HG02973 (cell line): ENCODE measurements at regions not wholly inside any gene's neighbourhood (a gene's known extent, or its start where the extent isn't known, plus 50 kb on each side); places are given as distances from the start of the nearest gene placed in this dataset.

Experiments used
- ATAC-seq: cut with Tn5 transposase; IDR thresholded peaks from one replicate; pipeline ENCODE4 v1.9.1; 2021; ENCODE audit warnings: moderate library complexity; ENCODE audit not compliant: unreplicated experiment

DNA sequence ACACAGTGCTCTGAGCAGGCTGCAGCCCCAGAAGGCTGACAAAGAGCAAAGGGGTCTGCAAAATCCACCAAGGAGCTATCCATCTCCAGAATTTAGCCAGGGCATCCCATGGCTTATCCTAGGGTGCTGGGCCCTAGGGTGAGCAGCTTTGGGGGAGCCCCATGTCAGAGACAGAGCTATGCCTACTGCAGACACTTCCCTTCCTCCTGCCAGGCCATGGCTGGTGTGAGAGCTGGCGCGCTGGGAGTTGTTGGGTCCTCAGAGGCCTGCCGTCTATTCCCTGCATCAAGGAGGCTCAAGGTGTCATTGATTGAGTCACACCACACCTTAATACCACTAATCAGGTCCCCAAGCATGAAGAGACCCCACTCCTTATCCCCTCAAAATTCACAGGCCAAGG lies 85.3 kb upstream of the TP53I11 start:
- no peak for ATAC-seq

DNA sequence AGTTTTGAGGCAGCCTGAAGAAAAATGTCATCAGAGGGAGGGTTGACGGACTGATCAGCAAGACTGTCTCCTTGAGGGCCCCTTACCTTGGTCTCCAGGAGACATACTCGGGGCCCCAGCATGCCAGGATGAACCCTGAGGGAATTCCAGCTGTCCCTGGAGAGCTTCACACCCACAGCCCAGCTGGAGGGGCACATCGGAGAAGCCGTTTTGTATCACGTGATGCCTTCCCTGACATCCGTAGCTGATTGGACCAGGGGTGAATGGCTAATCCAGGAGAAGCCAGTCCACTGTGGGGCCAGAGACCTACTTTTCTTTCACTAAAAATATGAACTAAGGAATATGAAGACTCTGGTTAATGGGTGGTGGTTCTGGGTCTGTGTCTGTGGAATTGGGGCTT lies 86.0 kb upstream of the TP53I11 start:
- ATAC-seq = no peak

DNA sequence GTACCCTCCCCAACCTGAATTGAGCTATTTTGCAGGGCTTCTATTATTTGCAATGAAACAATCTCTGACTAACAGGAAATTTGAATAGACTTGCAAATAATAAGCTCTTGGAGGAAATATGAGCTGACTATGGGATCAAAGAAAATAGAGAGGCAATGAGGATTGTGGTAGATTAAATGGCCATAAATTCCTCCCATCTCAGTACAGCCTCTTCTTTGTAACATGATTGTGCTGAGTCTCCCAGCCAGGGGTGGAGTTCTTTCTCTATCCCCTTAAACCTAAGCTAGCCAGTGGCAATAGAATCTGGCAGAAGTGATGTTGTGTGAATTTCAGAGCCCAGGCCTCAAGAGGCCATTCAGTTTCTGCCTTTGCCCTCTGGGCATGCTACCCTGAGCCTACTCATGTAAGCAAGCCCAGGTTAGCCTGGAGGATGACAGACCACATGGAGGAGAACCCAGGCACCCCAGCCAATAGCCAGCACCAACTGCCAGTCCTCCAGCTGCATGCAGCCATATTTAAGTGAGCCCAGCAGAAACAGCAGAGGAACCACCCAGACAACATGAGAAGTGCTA lies 86.8 kb upstream of the TP53I11 start:
- ATAC-seq = no peak

DNA sequence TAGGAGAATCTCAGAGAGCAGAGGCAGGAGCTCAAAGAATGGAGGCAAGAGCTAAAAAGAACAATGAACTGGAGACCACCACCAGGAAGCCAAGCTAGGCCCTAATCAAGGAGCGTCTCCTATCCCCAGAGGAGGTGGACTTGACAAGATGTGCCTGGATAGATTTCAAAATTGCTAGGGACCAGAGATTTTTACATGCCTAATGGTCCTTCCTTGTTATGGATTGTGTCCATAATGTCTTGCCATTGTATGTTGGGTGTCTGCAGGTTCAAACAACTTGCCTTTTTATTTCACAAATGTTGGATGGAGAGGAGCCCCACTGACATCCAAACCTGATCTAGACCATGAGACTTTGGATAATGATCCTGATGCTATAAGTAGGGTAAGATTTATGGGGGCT lies 88.2 kb upstream of the TP53I11 start:
- no peak for ATAC-seq

DNA sequence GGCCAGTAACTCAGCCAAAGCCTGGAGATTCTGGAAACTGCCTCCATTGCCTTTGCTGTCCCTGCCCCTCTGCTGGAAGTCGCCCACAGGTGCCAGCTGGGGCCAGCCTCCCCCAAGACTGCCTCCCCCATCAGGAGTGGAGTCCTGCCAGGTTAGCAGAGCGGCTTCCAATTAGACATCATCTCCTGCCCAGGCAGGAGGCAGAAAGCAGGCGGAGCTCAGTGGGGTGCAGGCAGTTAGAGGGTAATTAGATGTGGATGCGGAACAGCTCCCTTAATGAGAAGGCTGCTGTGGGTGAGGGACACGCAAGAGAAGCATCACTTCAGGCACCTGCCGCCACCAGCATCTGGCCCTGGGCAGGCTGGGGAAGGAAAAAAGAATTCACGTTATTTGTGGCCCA lies 90.9 kb upstream of the TP53I11 start:
- no peak for ATAC-seq

DNA sequence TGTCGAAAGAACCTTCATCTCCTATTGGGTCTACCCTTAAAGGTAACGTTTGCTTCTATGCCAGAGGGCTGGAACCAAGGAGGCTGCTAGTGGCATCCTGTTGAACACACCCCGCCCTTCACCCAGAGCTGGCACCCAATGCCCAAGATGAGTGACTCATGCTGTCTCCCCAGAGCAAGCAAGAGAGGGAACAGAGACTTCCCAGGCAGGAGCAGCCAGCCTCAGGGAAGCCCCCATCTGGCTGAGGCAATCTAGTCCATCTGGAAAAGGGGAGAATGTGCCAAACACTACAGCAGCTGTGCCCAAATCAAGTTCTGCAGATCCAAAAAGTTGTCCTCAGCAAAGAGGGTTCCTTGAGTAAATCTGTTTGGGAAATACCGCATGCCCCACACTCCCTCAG lies 91.9 kb upstream of the TP53I11 start:
- ATAC-seq = no peak

DNA sequence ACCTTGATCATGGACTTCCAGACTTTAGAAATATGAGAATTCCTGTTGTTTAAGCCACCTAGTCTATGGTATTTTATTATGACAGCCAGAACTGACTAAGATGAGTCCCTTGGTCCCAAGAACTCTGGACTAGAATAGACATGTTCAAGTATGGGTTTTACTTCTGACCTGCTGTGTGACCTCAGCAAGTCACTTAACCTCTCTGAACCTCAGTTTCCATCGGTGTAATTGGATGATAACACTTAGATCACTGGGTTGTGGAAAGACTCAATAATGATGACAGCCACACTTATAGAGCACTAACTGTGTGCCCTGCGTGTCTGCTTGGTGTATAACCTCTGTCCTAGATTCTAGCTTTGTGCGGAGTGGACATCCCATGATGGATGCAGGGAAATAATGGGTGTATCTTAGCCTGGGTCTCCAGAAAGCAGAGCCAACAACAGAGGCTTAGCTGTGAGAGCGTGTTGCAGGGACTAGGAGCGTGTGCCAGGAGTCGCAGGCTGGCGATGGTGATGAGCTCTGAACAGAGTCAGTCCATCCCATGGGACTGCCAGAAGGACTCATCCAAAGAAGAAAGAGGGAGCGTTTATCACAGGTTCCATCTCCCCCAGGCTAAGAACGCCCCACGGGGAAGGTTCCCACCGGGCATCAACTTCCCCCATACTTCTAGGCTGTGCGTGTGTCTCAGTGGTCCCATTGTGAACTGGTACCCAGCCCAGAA lies 93.2 kb upstream of the TP53I11 start:
- ATAC-seq = no peak

DNA sequence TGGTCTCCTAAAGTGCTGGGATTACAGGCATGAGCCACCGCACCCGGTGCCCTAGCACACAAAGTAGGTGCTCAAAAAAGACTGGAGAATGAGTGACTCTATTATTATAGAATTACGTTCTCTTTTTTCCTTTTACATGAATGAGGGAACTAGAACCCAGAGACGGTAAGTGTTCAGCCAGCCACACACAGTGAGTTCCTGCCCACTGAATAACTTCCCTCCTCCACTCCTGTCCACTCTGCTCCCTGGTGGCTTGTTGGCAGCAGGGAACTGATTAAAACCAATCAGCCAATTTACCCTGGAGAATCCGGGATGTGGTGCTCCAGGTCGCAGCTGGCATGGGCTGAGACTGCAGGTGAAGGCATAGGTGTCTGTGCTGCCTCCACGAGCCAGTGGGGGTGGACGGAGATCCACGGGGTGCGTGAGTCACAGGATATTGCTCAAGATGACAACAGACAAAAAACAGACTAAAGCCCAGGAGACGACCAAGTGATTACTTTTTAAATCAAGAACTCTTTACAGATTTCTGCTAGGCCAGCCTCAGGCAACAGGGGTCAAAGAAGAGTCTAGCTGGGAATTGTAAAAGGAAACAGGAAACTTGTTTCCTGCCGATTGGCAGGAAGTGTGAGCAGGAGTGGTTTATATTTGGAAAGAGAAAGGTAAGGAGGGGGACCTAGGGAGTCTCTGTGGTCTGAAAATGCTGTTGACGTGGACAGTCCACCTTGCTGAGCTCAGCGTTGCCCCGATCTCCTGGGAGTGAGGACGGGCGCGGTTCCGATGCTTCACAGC lies 95.2 kb upstream of the TP53I11 start:
- ATAC-seq = no peak

DNA sequence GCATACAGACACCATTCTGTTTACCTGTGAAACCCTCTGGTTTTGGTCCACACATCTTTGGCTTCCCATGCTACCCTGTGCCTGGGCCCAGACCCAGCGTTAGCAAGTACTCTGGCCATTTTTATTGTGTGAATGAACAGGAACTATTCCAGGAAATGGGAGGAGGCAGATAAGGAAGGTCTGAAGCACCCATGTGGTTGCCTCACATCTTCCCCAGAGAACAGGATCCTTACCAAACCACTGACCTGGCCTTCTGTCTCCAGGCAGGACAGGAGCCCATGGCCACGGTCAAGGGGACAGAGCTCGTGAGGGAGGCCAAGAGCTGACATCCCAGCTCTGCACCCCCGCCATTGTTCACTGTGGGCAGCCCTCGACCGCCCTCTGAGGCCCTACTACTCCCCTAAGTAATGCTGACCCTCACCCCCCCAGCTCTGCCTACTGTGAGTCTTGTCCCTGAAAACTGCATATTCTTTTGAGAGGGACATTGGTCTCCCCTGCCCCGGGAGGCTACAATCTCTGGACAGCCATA lies 97.7 kb upstream of the TP53I11 start:
- ATAC-seq = no peak

DNA sequence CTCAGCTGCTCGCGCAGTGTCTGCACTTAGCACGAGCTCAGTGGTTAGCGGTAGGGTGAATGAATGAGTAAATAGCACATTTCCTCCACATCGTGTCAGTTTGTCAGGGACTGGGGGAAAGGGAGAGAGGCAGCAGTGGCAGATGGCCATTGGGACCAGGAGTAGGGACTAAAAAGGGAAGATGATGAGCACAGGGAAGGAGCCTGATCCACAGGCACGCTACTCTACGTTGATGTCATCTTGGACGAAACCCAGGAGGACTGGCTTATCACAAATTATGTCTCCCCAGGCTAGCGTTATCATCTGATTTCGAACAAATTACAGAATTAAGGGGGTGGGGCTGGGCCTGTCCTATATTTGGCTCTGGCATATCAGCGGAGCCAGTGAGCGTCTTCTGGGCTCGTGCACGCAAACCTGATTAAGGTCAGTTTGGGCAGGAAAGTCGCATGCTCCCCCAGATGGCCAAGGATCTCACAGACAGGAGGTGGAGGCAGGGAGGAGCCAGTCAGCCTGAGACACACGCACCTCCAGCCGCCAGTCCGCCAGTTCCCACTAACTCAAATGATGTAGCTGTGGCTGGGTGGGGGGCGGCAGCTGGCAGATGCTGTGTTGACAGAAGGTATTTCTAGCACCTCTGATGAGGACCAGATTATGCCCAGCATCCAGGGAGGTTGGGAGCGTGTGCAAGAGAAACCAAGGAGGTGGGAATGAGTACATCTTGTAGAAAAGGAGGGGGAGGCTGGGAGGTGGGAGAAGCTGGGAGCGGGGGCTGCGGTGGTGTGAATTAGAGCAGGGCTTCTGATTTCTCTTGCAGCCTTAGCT lies 97.4 kb upstream of the PRDM11 start:
- ATAC-seq = no peak

DNA sequence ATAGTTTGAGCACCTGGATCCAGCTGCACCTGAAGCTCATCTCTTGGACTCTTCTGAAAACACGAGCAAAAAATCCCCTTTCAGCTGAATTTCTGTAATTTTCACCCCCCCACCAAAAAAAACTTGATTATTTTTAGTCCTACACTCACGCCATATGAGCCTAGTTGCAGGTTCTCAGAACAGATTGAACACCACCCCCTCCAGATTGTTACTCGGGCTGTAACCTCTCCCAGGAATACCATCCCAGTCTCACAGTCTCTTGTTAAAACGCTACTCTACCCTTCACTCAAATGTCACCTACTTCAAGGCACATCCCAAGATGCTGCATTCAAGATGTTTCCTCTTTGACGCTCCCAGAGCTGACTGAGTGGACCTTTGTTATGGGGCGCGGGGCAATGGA lies 96.3 kb upstream of the PRDM11 start:
- no peak for ATAC-seq

DNA sequence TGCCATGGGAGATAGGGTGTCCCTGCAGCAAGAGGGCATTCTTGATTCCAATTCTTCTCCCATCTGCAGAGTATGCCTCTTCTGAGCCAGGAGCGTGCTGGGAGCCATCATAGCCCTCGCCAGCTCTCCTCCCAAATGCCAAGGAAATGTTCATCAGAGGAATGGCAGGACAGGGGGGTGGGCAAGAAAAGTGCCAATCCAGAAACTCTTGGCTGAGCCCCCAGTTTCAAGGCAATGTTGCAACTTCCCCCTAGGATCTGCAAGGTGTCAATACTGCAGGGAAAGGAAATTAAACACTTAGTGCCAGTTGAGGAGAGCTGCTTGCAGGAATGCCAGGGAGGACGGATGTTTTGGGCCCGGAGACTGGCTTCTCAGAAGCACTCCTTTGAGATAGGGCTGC lies 94.8 kb upstream of the PRDM11 start:
- ATAC-seq = no peak

DNA sequence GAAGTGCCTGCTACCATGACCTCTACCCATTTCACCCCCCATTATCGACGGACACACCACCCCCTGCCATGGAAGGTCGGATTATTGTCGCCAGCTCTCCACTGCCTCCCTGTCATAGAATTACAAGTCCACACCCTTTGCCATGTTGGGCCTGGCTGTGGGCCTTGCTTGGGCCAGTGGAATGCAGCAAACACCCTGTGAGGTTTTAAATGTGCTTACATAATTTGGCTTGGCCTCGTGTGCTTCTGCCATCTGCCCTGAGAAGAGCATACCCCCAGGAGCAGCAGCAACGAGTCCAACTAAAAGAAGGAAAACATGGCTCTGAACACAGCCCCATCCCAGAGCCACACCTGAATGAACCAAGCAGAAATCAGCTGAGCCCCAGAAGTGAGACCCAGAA lies 94.1 kb upstream of the PRDM11 start:
- no peak for ATAC-seq

DNA sequence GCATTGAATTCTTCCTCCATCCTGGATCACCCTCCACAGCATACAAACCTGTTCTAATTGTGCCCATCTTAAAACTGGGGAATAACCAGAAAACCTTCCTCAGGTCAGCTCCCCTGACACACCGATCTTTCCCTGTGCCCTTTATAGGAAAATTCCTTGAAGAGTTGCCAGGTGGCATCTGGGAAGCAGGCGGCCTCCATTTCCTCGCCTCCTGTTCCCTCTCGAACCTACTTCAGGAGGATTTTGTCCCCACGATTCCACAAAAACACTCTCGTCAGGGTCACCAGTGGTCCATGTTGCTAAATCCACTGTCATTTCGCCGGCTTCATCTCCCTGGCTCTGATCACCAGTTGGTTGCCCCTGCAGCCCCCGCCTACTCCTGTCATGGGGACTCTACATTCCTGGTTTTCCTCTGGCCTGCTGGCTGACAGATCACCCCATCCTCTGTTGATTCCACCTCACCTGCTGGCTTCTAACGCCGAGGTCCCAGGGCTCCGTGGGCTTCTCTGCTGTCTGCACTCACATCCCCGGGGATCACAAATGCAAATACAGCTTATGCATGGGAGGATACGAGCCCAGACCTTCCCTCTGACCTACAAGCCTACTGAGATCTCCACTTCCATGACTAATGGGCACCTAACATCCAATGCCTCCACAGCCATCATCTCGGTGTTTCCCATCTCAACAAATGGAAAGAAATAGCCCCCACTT lies 92.5 kb upstream of the PRDM11 start:
- ATAC-seq = no peak

DNA sequence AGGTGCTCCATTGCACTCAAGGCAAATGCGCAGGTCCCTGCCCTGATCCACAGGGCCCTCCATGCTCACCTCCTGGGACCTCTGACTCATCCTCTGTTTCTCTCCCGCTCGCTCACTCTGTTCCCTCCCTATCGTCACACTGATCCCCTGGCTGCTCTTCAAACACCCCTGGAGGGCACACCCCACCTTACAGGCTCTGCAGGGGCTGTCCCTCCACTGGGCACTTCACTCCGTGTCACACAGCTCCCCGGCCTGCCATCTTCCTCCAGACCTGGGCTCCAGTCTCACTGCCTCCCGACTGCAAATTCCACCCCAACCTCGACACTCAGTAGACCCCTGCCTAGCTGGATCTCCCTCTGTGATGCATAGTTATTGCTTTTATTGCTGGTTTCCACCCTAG lies 91.5 kb upstream of the PRDM11 start:
- ATAC-seq = no peak

DNA sequence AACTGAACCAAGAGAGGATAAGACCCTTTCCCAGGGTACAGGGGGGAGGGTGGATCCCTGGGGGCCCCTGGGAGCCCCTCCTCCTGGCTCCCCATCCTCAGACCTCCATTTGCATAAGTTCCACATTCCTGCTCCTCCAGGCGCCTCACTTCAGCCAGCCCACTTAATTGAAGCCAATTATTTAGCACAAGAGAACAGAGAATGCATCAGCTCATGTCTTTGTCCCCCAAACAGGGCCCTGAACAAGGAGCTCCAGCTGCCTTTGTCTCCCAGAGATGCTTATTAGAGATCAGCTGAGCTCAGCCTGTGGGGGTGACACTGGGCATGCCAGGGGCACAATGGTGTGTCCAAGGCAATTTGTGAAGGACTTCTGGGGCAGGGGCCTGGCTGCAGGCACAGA lies 89.9 kb upstream of the PRDM11 start:
- no peak for ATAC-seq

DNA sequence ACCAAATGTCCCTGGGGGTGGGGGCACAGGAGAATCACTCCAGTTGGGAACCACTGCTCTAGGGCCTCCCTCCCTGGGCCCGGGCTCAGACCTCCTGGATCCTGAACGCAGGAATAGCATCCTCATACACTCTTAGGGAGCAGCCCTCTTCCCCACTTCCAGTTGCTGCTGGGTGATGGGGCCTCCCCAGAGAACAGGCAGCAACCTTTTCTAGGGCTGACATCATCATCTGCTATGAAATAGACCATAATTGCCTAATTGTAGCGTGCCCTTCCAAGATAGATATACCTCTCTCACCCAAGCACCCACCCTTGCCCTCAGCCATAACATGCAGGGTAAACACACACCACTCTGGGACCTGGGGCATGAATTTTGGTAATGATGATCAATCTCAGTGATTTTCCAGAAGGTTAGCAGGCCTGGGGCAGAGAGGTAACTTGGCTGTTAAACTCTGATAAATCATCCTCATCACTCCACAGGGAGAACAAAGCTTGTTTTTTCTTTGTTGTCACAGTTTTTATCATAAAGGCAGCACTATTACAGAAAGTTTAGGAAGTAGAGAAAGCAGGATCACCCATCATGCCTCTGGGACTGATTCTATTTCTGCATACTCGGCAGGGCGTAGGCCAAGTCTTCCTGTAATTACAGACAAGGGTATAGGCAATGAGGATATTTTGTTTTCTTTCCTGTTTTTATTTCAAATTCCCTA lies 88.3 kb upstream of the PRDM11 start:
- ATAC-seq = no peak

DNA sequence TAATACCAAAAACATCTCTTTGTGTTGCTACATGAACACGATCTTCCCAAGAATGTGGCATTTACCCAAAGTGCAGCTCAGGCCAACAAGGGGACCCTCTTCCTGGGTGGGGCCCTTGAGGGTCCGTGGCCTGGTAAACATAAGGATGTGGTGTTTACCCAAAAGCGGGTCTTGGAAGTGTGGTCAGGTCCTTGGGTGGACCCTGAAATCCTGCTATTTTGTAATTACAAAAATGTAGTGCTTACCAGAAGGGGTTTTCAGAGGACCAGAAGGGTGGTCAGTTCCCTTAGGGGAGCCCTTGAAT lies 87.8 kb upstream of the PRDM11 start:
- ATAC-seq = no peak

DNA sequence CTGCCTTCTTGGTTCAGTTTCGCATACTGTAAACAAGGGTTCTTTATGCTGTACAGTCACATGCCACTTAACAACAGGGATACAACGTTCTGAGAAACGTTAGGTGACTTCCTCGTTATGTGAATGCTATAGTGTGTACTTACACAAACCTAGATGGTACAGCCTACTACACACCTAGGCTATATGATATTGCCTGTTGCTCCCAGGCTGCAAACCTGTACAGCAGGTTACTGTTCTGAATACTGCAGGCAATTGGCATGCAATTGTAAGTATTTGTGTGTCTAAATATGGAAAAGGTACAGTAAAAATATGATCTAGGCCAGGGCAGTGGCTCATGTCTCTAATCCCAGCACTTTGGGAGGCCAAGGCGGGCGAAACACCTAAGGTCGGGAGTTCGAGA lies 85.7 kb upstream of the PRDM11 start:
- ATAC-seq = no peak

DNA sequence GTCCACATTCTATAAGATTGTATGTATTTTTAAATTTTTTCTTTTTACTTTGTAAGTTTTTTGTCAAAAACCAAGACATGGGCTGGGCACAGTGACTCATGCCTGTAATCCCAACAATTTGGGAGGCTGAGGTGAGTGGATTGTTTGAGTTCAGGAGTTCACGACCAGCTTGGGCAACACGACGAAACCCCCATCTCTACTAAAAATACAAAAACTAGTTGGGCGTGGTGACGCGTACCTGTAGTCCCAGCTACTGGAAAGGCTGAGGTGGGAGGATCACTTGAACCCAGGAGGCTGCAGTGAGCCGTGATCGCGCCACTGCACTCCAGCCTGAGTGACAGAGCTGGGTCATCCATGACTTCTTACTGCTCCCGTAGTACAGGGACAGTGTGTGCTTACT lies 84.8 kb upstream of the PRDM11 start:
- no peak for ATAC-seq
